Suprapubic skin (tissue), 4 donors: ENCODE measurements at regions not wholly inside any gene's neighbourhood (a gene's known extent, or its start where the extent isn't known, plus 50 kb on each side); places are given as distances from the start of the nearest gene placed in this dataset.

Experiments
- CTCF ChIP-seq, 2 donors: fragments of 200-600 bp in 1 of 2; fragments of 450-650 bp in 1 of 2; sonication (generic) in 1 of 2; IDR thresholded peaks; one replicate each; pipeline ENCODE4 v1.5.1; 2016 to 2019; ENCODE audit warnings: antibody characterized with exemption in 2 of 2, mild to moderate bottlenecking in 1 of 2, moderate library complexity in 1 of 2
- EP300 ChIP-seq: sonication (generic); formaldehyde crosslinking; IDR thresholded peaks from one replicate; pipeline ENCODE4 v1.6.1; 2017; ENCODE audit warnings: antibody characterized with exemption
- POLR2A ChIP-seq, 2 donors: fragments of 450-650 bp; IDR thresholded peaks; one replicate each; pipeline ENCODE4 v1.6.1; 2017; ENCODE audit warnings: antibody characterized with exemption in 2 of 2, mild to moderate bottlenecking in 2 of 2, moderate library complexity in 2 of 2
- POLR2AphosphoS5 ChIP-seq, 3 donors: sonication (generic); formaldehyde crosslinking; IDR thresholded peaks; one replicate each; pipeline ENCODE4 v1.6.1; 2017; ENCODE audit warnings: antibody characterized with exemption in 3 of 3

GRCh38 chr4:141329174-141329569, 108.5 kb downstream of the ZNF330 start:
- TF ChIP-seq CTCF (IDR thresholded peaks at IDR 0.05) (no peak), POLR2A (IDR thresholded peaks at IDR 0.05) (no peak), POLR2AphosphoS5 (IDR thresholded peaks at IDR 0.05) (peak in 1 of 3 donors; percentile 79), EP300 (no peak)
